NCI-H748 treated with DMSO at 0.1 percent for 48 hours (cell line): ENCODE measurements at regions not wholly inside any gene's neighbourhood (a gene's known extent, or its start where the extent isn't known, plus 50 kb on each side); places are given as distances from the start of the nearest gene placed in this dataset.

Source experiments
- DNase-seq: peaks from one replicate; lab custom pipeline; 2025; lab: John Stamatoyannopoulos, UW

- DNase-seq, result no peak
Observed at GRCh38 chr6:138550346-138550767, 51.1 kb upstream of the NHSL1 start.

- DNase-seq, result no peak
Observed at GRCh38 chr6:138554146-138554545, 54.9 kb upstream of the NHSL1 start.

DNA sequence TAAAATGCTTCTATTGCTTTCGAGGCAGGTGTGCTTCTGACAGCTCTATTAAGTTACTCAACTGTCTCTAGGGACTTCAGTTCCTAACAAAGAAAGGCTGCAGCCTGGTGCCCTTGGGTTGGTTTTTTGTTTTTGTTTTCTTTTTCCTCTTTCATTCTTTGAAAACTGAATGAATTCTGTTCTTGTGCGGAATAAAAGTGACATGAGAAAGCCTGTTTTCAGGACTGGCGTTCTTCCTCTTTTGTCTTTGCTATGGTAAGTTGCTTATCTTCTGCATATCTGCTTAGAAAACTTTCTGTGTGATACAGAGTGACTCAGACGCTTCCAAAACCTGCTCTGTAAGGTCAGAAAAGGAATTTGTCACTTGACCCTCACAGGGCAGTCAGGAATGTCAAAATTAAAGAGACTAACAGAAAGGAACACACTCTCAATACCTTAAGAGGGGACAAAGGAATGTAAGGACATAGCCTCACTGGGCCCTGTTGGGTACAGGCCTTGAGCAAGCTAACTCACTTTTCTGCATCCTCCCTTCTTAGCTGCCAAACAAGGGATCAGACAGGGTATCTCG is 56.2 kb upstream of the NHSL1 start:
- DNase-seq, result no peak

- DNase-seq, result no peak
Observed at GRCh38 chr6:138557147-138557546, 57.9 kb upstream of the NHSL1 start.

GRCh38 chr6:138559143-138559542 is 59.8 kb upstream of the NHSL1 start:
- no peak for DNase-seq

- no peak for DNase-seq
Observed at GRCh38 chr6:138560130-138560860, 61.0 kb upstream of the NHSL1 start.

- DNase-seq, result no peak
Observed at GRCh38 chr6:138562691-138563090, 63.4 kb upstream of the NHSL1 start.

DNA sequence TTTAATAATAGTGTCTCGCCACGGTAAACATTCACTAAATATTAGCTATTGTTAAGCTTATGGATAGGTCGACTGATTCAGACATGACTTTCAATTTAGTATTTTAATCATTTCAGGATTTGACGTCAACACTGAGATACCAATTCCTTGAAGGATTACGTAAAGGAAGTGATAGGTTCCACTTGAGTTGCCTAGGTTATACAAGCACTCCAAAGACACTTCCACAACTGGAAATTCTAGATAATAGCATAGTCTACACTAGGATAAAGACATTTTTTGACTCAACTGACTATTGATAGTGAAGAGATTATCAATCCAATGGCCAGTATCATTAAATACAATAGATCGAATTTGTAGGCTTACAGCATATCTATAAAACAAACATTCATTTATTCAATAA is 63.9 kb upstream of the NHSL1 start:
- no peak for DNase-seq

GRCh38 chr6:138563650-138564049 is 64.4 kb upstream of the NHSL1 start:
- no peak for DNase-seq

DNA sequence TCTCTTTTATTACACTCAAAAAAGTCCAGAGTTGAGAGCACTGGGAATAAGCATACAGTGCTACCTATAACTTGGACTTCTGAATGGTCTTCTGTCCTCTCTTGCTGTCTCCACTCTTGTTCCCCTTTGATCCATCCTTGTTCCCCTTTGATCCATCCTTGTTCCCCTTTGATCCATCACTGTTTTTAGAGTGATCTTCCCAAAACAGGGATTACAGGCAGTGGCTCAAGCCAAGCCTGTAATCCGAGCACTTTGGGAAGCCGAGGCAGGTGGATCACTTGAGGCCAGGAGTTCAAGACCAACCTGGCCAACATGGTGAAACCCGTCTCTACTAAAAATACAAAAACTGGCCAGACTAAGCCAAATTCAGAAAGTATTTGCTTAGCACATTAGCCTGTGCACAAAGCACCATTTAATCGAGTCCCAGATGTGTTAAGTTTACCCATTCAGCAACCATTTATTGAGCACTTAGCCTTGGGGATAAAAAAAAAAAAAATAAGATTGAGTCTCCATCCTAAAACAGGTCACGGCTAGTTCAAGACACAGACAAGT is 65.0 kb upstream of the NHSL1 start:
- DNase-seq, result no peak

- DNase-seq, result no peak
Observed at GRCh38 chr6:138567052-138567451, 67.8 kb upstream of the NHSL1 start.

- DNase-seq, result no peak
Observed at GRCh38 chr6:138568997-138569396, 69.7 kb upstream of the NHSL1 start.

DNA sequence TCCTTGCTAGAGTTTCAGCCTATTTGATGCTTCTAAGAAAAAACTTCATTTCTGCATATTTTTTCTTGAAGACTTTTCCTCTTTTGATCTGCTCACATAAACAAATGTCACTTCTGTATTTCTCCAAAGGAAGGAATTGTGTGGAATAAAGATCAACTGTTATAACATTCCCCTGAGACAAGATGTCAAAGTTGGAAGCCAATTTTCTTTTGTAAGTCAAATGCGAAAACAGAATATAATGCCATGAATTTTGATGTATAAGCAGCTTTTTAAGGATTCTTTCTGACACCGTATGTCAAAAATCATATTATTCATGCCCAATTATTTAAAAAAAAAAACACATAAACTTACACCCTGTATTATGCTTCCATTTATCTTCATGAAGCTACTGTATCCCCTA is 70.3 kb upstream of the NHSL1 start:
- no peak for DNase-seq

- no peak for DNase-seq
Observed at GRCh38 chr6:138569970-138570724, 70.9 kb upstream of the NHSL1 start.

GRCh38 chr6:138570725-138571029 is 71.4 kb upstream of the NHSL1 start:
- no peak for DNase-seq

- peak; percentile 9 for DNase-seq
Observed at GRCh38 chr6:138571181-138571580, 71.9 kb upstream of the NHSL1 start.

- peak; percentile 49 for DNase-seq
Observed at GRCh38 chr6:138571585-138572166, 72.4 kb upstream of the NHSL1 start.

DNA sequence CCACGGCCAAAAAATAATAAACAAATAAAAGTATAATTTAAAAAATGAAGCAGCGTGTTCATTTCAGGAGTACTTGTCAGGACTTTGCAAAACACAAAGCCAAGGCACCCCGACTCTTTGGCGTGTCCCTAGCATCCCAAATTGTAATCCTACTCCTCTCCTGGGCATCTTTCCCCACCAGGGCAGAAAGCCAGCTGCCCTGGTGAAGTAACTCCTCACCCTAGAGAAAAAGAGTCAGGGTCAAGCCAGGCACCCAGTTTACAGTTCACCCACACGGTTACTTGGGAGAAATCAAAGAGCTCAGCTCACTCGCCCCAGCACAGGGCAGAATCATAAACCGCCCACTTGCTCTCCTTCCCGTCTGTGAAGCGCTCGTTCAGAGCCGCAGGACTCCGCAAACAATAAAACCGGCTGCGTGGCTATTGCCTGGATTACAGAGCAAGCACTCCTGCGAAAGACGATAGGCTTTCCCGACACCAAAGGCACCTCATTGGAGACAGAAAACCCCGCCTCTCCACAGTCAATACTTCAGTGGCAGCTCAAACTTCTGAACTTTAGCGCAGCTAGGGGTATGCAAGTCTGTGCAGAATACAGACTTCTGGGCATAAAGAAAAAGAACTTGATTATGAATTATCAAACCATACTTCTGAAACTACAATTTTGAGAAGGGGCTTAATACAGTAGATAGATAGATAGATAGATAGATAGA is 73.0 kb upstream of the NHSL1 start:
- DNase-seq, result peak; percentile 90

DNA sequence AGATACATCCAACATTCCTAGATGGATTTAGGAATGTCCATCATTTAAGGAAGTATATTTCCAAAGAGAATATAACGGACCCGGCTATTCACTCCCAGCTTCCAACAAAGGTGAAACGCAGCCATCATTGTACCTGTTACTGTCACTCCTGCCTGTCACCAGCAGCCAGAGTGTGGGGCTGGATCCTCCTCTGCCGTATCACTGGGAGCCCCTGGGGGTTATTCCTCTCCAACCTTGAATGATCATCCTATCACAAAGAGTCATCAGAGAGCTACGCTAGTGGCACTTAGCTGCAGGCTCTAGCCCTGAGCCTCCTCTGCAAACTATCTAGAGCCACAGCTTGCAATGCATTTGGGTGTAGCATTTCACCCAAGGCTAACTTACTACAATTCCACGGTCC is 73.6 kb upstream of the NHSL1 start:
- DNase-seq, result no peak

- DNase-seq, result no peak
Observed at GRCh38 chr6:138575257-138575656, 76.0 kb upstream of the NHSL1 start.

DNA sequence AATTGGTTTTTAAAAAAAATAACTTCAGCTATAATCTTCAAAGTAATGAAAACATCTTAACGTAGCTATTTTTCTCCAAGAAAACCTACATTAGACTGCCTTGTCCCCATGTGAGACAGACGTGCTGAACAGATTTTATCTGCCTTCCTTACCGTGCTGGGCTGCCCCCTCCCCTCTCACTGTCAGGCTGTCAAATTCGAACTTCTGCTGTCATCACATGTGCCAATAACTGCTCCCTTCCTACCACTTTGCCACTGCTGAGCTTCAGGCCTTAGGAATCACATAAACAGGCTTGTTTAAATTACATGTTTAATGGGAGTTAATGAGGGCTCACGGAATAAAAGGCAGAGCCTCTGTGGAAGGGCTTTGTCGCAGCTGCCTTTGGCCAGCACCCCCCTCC is 77.0 kb upstream of the NHSL1 start:
- DNase-seq, result peak; percentile 24
